Heart left ventricle (tissue), 13 donors: ENCODE measurements at regions not wholly inside any gene's neighbourhood (a gene's known extent, or its start where the extent isn't known, plus 50 kb on each side); places are given as distances from the start of the nearest gene placed in this dataset.
"Not testable (repeated sequence)": the region's sequence is repeated elsewhere in the genome, so short reads cannot be mapped to it uniquely, and the experiment has no call there.

Experiments used
- POLR2A ChIP-seq, 2 donors: fragments of 450-650 bp; IDR thresholded peaks; one replicate each; pipeline ENCODE4 v1.6.1; 2017; ENCODE audit warnings: antibody characterized with exemption in 2 of 2, mild to moderate bottlenecking in 2 of 2, moderate library complexity in 2 of 2
- TF ChIP-seq, protein P1 (sequence below), 12 donors: fragments of 200-600 bp; sonication (generic) in 4 of 12; IDR thresholded peaks; one replicate each; pipeline versions ENCODE4 v1.5.0 to v1.8.0; 2018 to 2022; ENCODE audit warnings: antibody characterized with exemption in 12 of 12, mild to moderate bottlenecking in 5 of 12
- donor health status: ischemic (EF 13 %, LVEDD 7.1; RV severe dilation, severe dysfunction).
- donor health status: DM: no; HTN: yes; CAD: no.
- donor health status: DM: no; HTN: no; CAD: no.
- donor health status: ischemic (EF 25% LVEDD 6.9; RV normal size, moderate dysfunction).
- donor health status: ischemic (EF 25% LVEDD 5.7; RV mildly dilated, moderate dysfunction).
- donor health status: ischemic (EF 35%, LVEDD 5.7; RV mildly dilated, moderate dysfunction).
- donor health status: nonischemic (EF 11% LVEDD 7.7; RV severe dilation, severe dysfunction).
- donor health status: DM: yes; HTN: yes; CAD: no.
- donor health status: PGD.
- donor health status: ischemic (EF 29% LVEDD 5.4; RV normal size, mild dysfunction).
- donor health status: nonischemic (EF 23%, LVEDD 6.1; RV moderate dilation, normal function).

DNA sequence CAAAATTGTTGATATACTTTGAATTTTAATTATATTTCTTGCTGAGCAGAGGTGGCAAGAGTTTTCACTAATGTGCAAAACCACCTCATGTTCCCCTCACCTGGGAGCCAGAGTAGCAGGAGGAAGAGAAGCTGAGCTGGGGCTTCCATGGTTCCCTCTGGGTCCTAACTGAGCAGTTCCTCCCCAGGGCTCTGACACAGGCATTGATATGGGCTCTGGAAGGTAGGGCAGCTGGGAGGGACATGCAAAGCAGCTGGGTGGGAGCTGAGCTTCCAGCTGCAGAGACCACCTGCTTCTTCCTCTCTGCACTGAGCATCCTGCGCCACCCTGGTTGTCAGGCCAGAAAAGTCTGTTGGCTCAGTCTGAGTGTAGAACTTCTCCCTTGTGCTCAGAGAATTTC is 336.1 kb downstream of the RPIA start:
- TF ChIP-seq, protein P1, sequence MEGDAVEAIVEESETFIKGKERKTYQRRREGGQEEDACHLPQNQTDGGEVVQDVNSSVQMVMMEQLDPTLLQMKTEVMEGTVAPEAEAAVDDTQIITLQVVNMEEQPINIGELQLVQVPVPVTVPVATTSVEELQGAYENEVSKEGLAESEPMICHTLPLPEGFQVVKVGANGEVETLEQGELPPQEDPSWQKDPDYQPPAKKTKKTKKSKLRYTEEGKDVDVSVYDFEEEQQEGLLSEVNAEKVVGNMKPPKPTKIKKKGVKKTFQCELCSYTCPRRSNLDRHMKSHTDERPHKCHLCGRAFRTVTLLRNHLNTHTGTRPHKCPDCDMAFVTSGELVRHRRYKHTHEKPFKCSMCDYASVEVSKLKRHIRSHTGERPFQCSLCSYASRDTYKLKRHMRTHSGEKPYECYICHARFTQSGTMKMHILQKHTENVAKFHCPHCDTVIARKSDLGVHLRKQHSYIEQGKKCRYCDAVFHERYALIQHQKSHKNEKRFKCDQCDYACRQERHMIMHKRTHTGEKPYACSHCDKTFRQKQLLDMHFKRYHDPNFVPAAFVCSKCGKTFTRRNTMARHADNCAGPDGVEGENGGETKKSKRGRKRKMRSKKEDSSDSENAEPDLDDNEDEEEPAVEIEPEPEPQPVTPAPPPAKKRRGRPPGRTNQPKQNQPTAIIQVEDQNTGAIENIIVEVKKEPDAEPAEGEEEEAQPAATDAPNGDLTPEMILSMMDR (IDR thresholded peaks at IDR 0.05) = not testable (repeated sequence)
- not testable (repeated sequence) for TF ChIP-seq POLR2A (IDR thresholded peaks at IDR 0.05)
